Hypothalamus (tissue), 51 donors: ENCODE measurements at regions not wholly inside any gene's neighbourhood (a gene's known extent, or its start where the extent isn't known, plus 50 kb on each side); places are given as distances from the start of the nearest gene placed in this dataset.

Experiments used
- DNase-seq, 51 donors: peaks; one replicate each; lab custom pipeline; 2025; lab: John Stamatoyannopoulos, UW

- no peak for DNase-seq
Measured at GRCh38 chr18:67243799-67244587, 272.5 kb downstream of the DSEL start.

GRCh38 chr18:67242001-67242400, 274.5 kb downstream of the DSEL start:
- no peak for DNase-seq

GRCh38 chr18:67241299-67241698, 275.2 kb downstream of the DSEL start:
- no peak for DNase-seq

GRCh38 chr18:67239826-67240225, 276.7 kb downstream of the DSEL start:
- DNase-seq: no peak

- no peak for DNase-seq
Measured at GRCh38 chr18:67232991-67233390, 283.5 kb downstream of the DSEL start.

GRCh38 chr18:67232406-67232805, 284.1 kb downstream of the DSEL start:
- DNase-seq: no peak

- DNase-seq: no peak
Measured at GRCh38 chr18:67222887-67223286, 293.6 kb downstream of the DSEL start.

GRCh38 chr18:67219821-67220220, 296.7 kb downstream of the DSEL start:
- no peak for DNase-seq

GRCh38 chr18:67218556-67218955, 298.0 kb downstream of the DSEL start:
- DNase-seq: no peak

- DNase-seq: peak in 26 of 51 donors; percentile 1 to 71 (median 27)
Measured at GRCh38 chr18:67217551-67218166, 298.9 kb downstream of the DSEL start.

GRCh38 chr18:67216846-67217245, 299.7 kb downstream of the DSEL start:
- no peak for DNase-seq

- no peak for DNase-seq
Measured at GRCh38 chr18:67215686-67216085, 300.8 kb downstream of the DSEL start.

GRCh38 chr18:67211646-67212045, 304.9 kb downstream of the DSEL start:
- no peak for DNase-seq

- no peak for DNase-seq
Measured at GRCh38 chr18:67200665-67201064, 315.9 kb downstream of the DSEL start.

- DNase-seq: peak in 2 of 51 donors; percentile 9 to 40
Measured at GRCh38 chr18:67199993-67200617, 316.4 kb downstream of the DSEL start.

- DNase-seq: no peak
Measured at GRCh38 chr18:67194886-67195285, 321.6 kb downstream of the DSEL start.

- DNase-seq: no peak
Measured at GRCh38 chr18:67192535-67192934, 324.0 kb downstream of the DSEL start.

- DNase-seq: no peak
Measured at GRCh38 chr18:67183398-67183797, 333.1 kb downstream of the DSEL start.

GRCh38 chr18:67179726-67180125, 336.8 kb downstream of the DSEL start:
- no peak for DNase-seq

GRCh38 chr18:67159662-67160061, 356.9 kb downstream of the DSEL start:
- no peak for DNase-seq

- no peak for DNase-seq
Measured at GRCh38 chr18:67154979-67155378, 361.5 kb downstream of the DSEL start.

GRCh38 chr18:67151366-67151765, 365.2 kb downstream of the DSEL start:
- peak in 25 of 51 donors; percentile 0 to 83 (median 26) for DNase-seq
